ENCODE measurements at regions not wholly inside any gene's neighbourhood (a gene's known extent, or its start where the extent isn't known, plus 50 kb on each side); places are given as distances from the start of the nearest gene placed in this dataset.
"Not testable (repeated sequence)": the region's sequence is repeated elsewhere in the genome, so short reads cannot be mapped to it uniquely, and the experiment has no call there.

- TF ChIP-seq POLR2AphosphoS5 (IDR thresholded peaks at IDR 0.05) (no peak), POLR2A (IDR thresholded peaks at IDR 0.05) (no peak), EP300 (IDR thresholded peaks at IDR 0.05) (no peak), CTCF (IDR thresholded peaks at IDR 0.05) (no peak)
- Histone ChIP-seq H3K36me3 (no peaks in the 10 kb centered on the region), H3K27ac (no peak overlapping the region), H3K9me3 (no peaks in the 10 kb centered on the region), H3K4me1 (no peaks in the 10 kb centered on the region), H3K27me3 (no peaks in the 10 kb centered on the region), H3K4me3 (no peak overlapping the region)
- 45 to 60% methylated on average over 1 of the region's 1 CpG for WGBS, 2 donors (ENCODE audit: low coverage in 1 of 2)
- no peak for ATAC-seq
These were observed 479.6 kb upstream of the EPHA6 start for GRCh38 chr3:96334779-96335178.

- WGBS, 2 donors (ENCODE audit: low coverage in 1 of 2) = 63 to 74% methylated on average over 3 of the region's 3 CpGs
These were observed 467.1 kb upstream of the EPHA6 start for GRCh38 chr3:96347289-96347688.

GRCh38 chr3:96351598-96351997 is 462.8 kb upstream of the EPHA6 start:
- H3K4me3 ChIP-seq, H3K27me3 ChIP-seq, ATAC-seq, H3K9me3 ChIP-seq, H3K4me1 ChIP-seq, H3K27ac ChIP-seq, H3K36me3 ChIP-seq: not testable (repeated sequence)

More at GRCh38 chr3:96347289-96347688, 467.1 kb upstream of the EPHA6 start:
- Histone ChIP-seq H3K36me3 (no peaks in the 10 kb centered on the region), H3K27ac (no peak overlapping the region), H3K27me3 (no peaks in the 10 kb centered on the region), H3K9me3 (no peaks in the 10 kb centered on the region), H3K4me3 (no peak overlapping the region), H3K4me1 (no peaks in the 10 kb centered on the region)
- ATAC-seq = no peak
- no peak for TF ChIP-seq POLR2A (IDR thresholded peaks at IDR 0.05)
- TF ChIP-seq CTCF (IDR thresholded peaks at IDR 0.05) = no peak
- no peak for TF ChIP-seq POLR2AphosphoS5 (IDR thresholded peaks at IDR 0.05)
- no peak for TF ChIP-seq EP300 (IDR thresholded peaks at IDR 0.05)

DNA sequence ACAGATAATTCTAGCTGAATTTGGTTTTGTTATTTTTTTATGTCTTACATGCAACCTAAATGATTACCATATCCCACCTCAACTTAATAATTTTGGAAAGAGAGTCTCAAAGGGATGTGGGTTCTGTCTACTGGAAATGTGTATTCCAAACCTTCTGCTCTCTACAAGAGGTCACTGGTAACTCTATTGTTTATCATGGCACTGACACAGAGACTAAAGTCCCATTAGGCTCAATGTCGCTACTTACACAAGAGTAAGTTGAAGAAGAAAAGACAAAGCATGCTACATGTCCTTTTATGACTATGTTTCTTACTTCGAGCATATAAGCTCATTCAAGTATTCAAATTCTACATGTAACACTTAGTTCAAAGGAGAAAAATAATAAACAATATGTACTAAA is 460.3 kb upstream of the EPHA6 start:
- no peaks in the 10 kb centered on the region for H3K36me3 ChIP-seq
- 84 to 88% methylated on average over 1 to 2 of the region's 2 CpGs for WGBS, 2 donors (ENCODE audit: low coverage in 1 of 2)
- no peak for ATAC-seq
- no peaks in the 10 kb centered on the region for H3K4me1 ChIP-seq
- no peak overlapping the region for H3K27ac ChIP-seq
- H3K27me3 ChIP-seq = no peaks in the 10 kb centered on the region
- H3K9me3 ChIP-seq = no peaks in the 10 kb centered on the region
- H3K4me3 ChIP-seq = no peak overlapping the region
- no peak for TF ChIP-seq POLR2A (IDR thresholded peaks at IDR 0.05)
- no peak for TF ChIP-seq EP300 (IDR thresholded peaks at IDR 0.05)
- TF ChIP-seq POLR2AphosphoS5 (IDR thresholded peaks at IDR 0.05) = no peak
- TF ChIP-seq CTCF (IDR thresholded peaks at IDR 0.05) = no peak

DNA sequence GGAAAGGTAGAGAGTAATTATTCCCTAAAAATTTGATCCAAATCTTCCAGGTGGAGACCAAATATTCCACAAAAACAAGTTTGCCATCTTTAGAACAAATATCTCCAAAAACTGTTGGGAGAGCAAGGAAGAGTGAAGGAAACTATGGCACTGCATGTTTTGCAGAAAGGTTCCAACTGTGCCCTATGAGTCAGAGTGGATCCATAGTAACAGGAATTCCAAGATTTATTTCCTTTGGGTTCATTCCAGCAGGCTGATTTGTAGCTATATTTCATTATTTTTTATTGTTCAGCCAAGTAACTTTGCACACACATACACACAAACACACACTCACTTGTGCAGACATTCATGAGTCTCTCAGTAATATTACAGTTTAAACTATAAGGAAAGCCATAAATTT is 459.7 kb upstream of the EPHA6 start:
- Histone ChIP-seq H3K27ac (no peak overlapping the region), H3K9me3 (no peaks in the 10 kb centered on the region), H3K27me3 (no peaks in the 10 kb centered on the region), H3K4me1 (no peaks in the 10 kb centered on the region), H3K4me3 (no peak overlapping the region), H3K36me3 (no peaks in the 10 kb centered on the region)
- no peak for TF ChIP-seq CTCF (IDR thresholded peaks at IDR 0.05)
- ATAC-seq = no peak

GRCh38 chr3:96361241-96361640 is 453.2 kb upstream of the EPHA6 start:
- TF ChIP-seq CTCF (IDR thresholded peaks at IDR 0.05) = no peak
- no peak for TF ChIP-seq POLR2A (IDR thresholded peaks at IDR 0.05)
- TF ChIP-seq POLR2AphosphoS5 (IDR thresholded peaks at IDR 0.05) = no peak
- TF ChIP-seq EP300 (IDR thresholded peaks at IDR 0.05) = no peak
- Histone ChIP-seq H3K4me3 (no peak overlapping the region), H3K27ac (no peak overlapping the region), H3K27me3 (no peaks in the 10 kb centered on the region), H3K9me3 (no peaks in the 10 kb centered on the region), H3K36me3 (no peaks in the 10 kb centered on the region), H3K4me1 (no peaks in the 10 kb centered on the region)
- ATAC-seq = no peak
- WGBS, 2 donors (ENCODE audit: low coverage in 1 of 2) = 91 to 92% methylated on average over 1 of the region's 1 CpG

Measured in gastroesophageal sphincter (tissue), 4 donors.